Memory B cell (primary cell): ENCODE measurements at regions not wholly inside any gene's neighbourhood (a gene's known extent, or its start where the extent isn't known, plus 50 kb on each side); places are given as distances from the start of the nearest gene placed in this dataset.

Source experiments
- ATAC-seq: fragments of 150-1000 bp; cut with Tn5 transposase; 2 replicates; pipeline ENCODE4 v1.10.0; 2021; ENCODE audit warnings: low read depth, mild to moderate bottlenecking, moderate library complexity
- DNase-seq, 2 donors: peaks; one replicate each; pipeline ENCODE4 v3.0.0; 2022; ENCODE audit warnings: low spot score in 2 of 2
- H3K27ac Mint-ChIP-seq: one replicate; pipeline ENCODE4 v1.8.0; 2022; ENCODE audit warnings: mild to moderate bottlenecking, moderate library complexity, mixed read lengths
- H3K27me3 Mint-ChIP-seq: one replicate; pipeline ENCODE4 v1.8.0; 2022; ENCODE audit warnings: mixed read lengths
- H3K36me3 Mint-ChIP-seq: one replicate; pipeline ENCODE4 v1.8.0; 2022; ENCODE audit warnings: mild to moderate bottlenecking, mixed read lengths
- H3K4me1 Mint-ChIP-seq: one replicate; pipeline ENCODE4 v1.8.0; 2022; ENCODE audit warnings: mixed read lengths
- H3K4me3 Mint-ChIP-seq: one replicate; pipeline ENCODE4 v1.8.0; 2022; ENCODE audit warnings: mild to moderate bottlenecking, moderate library complexity, mixed read lengths
- H3K9me3 Mint-ChIP-seq: one replicate; pipeline ENCODE4 v1.8.0; 2022; ENCODE audit warnings: mixed read lengths

DNA sequence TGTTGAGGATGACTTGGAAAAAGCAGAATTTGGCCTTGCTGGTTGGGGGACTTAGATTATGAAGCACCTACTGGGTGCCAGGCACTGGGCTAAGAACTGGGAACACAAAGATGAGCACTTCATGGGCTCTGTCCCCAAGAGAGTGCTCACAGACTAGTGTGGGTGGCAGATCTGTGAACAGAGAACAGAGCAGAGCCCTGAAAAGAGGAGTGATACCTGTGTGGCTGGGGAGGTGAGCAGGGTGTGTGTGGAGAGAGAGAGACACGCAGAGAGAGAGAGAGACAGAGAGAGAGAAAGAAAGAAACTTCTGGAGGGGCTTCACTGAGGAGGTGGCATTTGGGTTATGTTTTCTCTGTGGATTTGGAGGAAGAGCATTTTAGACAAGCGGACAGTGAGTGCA is 61.1 kb upstream of the PPP2R5A start:
- Mint-ChIP-seq H3K27ac (no peak overlapping the region), H3K4me1 (peaks cover 3% of the 10 kb centered on the region), H3K4me3 (no peak overlapping the region), H3K9me3 (no peaks in the 10 kb centered on the region), H3K27me3 (peaks cover 1% of the 10 kb centered on the region), H3K36me3 (no peaks in the 10 kb centered on the region)
- ATAC-seq (no peak), DNase-seq (no peak)

DNA sequence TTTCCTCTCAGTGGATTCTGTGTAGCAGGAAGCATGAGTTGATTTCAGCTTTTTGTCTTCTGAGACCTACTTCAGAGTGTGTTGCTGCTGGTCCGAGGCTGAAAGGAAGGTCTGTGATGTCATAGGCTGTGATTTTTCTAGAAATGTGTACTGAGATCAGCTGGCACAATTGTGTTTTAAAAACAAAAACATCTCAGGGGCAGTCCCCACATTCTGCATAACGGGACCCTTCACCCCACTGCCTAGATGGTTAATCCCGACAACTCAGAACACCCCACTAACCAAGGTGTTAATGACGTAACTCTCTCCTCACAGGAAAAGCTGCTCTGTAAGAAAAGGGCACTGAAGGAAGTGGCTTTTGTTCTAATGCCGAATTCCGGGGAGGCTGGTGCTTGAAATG is 59.8 kb upstream of the PPP2R5A start:
- H3K27ac Mint-ChIP-seq = no peak overlapping the region

DNA sequence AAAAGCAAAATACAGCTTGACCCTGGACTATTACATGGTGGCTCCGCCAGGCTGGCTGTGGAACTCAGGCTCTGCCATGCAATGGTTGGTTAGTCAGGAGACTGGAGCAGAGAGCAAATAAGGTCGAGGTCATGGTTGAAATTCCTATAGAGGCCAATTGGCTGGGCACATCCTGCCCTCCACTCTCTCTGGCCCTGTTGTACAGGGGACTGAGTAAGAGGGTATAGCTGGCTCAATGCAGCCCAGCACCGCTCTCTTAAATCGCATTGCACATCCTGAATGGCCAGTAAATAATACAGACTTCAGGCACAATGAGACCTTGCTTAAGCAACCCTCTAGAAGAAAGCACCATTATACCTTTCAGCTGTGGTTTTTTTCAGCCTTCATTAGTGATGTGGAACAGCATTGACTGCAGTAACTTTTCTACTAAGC is 59.3 kb upstream of the PPP2R5A start:
- ATAC-seq (no peak), DNase-seq (no peak)
- peaks cover 3% of the 10 kb centered on the region for H3K27me3 Mint-ChIP-seq
- peaks cover 3% of the 10 kb centered on the region for H3K4me1 Mint-ChIP-seq
- no peak overlapping the region for H3K4me3 Mint-ChIP-seq
- no peak overlapping the region for H3K27ac Mint-ChIP-seq
- H3K36me3 Mint-ChIP-seq = no peaks in the 10 kb centered on the region
- no peaks in the 10 kb centered on the region for H3K9me3 Mint-ChIP-seq

More for the DNA sequence above, 59.8 kb upstream of the PPP2R5A start:
- DNase-seq (no peak), ATAC-seq (no peak)
- H3K4me1 Mint-ChIP-seq = peaks cover 3% of the 10 kb centered on the region
- H3K36me3 Mint-ChIP-seq = no peaks in the 10 kb centered on the region
- no peaks in the 10 kb centered on the region for H3K9me3 Mint-ChIP-seq
- peaks cover 3% of the 10 kb centered on the region for H3K27me3 Mint-ChIP-seq
- no peak overlapping the region for H3K4me3 Mint-ChIP-seq

DNA sequence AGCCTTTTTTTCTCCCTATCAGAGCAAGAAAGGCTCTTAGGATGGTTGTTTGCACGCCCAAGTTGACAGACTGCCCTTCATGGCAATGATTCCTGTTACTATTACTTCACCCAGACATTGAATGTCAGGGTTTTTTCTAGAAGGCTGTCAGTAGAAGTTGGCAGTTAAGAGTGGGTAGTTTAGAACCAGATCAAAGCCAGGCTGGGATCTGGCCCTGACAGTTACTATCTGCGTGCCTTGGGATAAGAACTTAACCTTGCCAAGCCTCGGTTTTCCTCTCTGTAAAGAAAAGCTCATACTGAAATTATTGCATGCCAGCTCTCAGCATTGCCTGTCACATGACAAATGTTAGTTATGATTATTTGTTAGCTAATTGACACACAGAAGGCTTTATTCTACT is 58.7 kb upstream of the PPP2R5A start:
- no peak for DNase-seq
- H3K27ac Mint-ChIP-seq = no peak overlapping the region
- no peak overlapping the region for H3K4me3 Mint-ChIP-seq
- peaks cover 3% of the 10 kb centered on the region for H3K27me3 Mint-ChIP-seq
- H3K4me1 Mint-ChIP-seq = peaks cover 3% of the 10 kb centered on the region
- H3K9me3 Mint-ChIP-seq = no peaks in the 10 kb centered on the region
- no peaks in the 10 kb centered on the region for H3K36me3 Mint-ChIP-seq
- ATAC-seq = no peak

DNA sequence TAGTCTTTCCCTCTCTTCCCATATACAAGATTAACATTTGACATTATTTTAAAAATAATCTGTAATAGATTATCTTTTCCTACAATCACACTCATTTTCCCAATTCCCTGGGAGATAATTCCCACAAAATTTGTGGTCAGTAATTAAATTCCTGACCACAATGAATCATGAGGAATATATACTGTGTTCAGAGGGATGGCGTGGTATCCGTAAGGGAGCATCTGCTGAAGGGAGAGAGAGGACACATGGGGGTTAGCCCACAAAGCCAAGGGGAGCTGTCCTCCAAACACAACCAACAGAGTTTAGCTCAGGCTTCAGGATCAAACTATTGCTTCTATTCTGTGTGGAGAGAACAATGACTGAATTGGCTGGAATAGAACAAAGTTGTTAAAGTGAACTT is 57.1 kb upstream of the PPP2R5A start:
- Mint-ChIP-seq H3K36me3 (no peaks in the 10 kb centered on the region), H3K9me3 (no peaks in the 10 kb centered on the region), H3K4me3 (no peak overlapping the region), H3K27me3 (peaks cover 6% of the 10 kb centered on the region), H3K4me1 (peaks cover 3% of the 10 kb centered on the region), H3K27ac (no peak overlapping the region)
- ATAC-seq (no peak), DNase-seq (no peak)

DNA sequence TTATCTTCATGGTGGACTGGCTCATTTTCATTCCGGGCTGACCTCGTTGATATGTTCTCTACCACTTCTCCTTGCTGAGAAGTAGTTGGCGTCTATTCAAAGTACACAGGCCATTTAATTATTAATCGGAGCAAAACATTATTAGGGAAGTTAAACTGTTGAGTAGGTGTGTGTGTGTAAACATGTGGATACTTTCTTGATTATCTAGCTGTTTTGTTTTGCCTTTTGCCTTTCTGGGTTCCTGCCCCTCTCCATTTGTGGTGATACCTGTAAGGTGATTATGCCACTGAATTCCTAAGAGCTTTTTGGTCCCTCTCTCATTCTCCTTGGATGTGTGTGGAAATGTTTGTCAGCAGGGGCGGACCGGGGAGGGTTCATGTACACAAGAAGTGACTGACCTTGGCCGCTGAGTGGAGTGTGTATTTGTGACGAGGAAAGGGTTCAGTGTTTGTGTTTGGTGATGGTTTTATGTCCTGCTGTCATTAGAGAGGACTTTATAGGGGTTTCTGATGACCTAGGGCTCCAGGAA is 56.6 kb upstream of the PPP2R5A start:
- H3K27ac Mint-ChIP-seq = no peak overlapping the region
- H3K27me3 Mint-ChIP-seq = peaks cover 6% of the 10 kb centered on the region
- H3K9me3 Mint-ChIP-seq = no peaks in the 10 kb centered on the region
- ATAC-seq (no peak), DNase-seq (no peak)
- H3K4me3 Mint-ChIP-seq = no peak overlapping the region
- peaks cover 3% of the 10 kb centered on the region for H3K4me1 Mint-ChIP-seq
- H3K36me3 Mint-ChIP-seq = no peaks in the 10 kb centered on the region

DNA sequence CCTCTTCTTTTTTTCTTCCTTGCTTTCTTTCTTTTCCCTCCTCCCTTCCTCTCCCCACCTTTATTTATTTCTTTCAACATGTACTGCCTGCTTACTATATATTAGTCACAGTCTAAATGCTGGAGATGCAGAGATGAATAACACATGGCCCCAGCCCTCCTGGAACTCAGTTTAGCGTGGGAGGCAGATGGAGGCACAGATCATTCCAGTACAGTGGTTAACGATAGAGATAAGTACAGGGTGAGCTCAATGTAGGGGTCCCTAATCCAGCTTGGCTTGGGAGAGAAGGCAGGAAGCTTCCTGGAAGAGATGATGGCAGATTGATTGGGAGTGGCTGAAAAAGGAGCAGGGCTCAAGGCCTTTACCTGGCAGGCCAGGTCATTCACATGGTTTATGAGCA is 55.6 kb upstream of the PPP2R5A start:
- Mint-ChIP-seq H3K27me3 (peaks cover 4% of the 10 kb centered on the region), H3K27ac (no peak overlapping the region), H3K4me3 (no peak overlapping the region), H3K36me3 (no peaks in the 10 kb centered on the region), H3K9me3 (no peaks in the 10 kb centered on the region), H3K4me1 (peaks cover 3% of the 10 kb centered on the region)
- ATAC-seq = no peak
- DNase-seq = no peak

DNA sequence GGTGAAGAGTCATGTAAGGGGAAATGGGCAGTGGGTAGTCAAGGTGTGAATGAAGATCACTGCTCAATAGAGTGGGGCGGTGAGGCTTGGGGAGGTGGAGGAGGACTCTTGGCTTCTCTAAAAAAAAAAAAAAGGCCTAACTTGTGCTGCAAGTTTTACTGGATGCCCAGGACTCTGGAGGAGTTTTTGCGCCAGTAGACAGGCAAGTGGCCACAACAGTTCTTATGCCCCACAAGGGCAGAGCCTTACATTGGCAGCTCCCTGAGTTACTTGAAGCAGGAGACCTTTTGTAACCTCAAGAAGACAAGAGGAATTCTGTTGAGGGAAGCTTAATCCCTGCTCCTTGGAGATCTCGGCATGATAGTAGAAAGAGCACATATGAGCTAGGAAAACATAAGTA is 54.9 kb upstream of the PPP2R5A start:
- DNase-seq (no peak), ATAC-seq (no peak)
- Mint-ChIP-seq H3K9me3 (no peaks in the 10 kb centered on the region), H3K27me3 (peaks cover 4% of the 10 kb centered on the region), H3K4me3 (no peak overlapping the region), H3K36me3 (no peaks in the 10 kb centered on the region), H3K27ac (no peak overlapping the region), H3K4me1 (peaks cover 3% of the 10 kb centered on the region)

DNA sequence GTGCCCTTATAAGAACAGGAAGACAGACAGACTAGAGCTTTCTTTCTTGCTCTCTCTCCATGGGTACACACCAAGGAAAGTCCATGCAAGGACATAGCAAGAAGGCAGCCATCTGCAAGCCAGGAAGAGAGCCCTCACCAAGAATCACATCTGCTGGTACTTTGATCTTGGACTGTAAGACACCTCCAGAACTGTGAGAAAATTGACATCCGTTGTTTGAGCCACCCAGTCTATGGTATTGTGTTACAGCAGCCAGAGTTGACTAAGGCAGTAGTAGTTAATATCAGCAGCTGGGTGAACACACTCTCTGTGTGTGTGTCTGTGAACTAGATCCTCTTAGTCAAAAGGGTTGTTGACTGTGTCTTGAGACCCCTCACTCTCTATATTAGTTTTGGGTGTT is 53.8 kb upstream of the PPP2R5A start:
- peaks cover 4% of the 10 kb centered on the region for H3K27me3 Mint-ChIP-seq
- no peak overlapping the region for H3K27ac Mint-ChIP-seq
- no peaks in the 10 kb centered on the region for H3K36me3 Mint-ChIP-seq
- DNase-seq (no peak), ATAC-seq (no peak)
- no peak overlapping the region for H3K4me3 Mint-ChIP-seq
- peaks cover under 1% of the 10 kb centered on the region for H3K4me1 Mint-ChIP-seq
- H3K9me3 Mint-ChIP-seq = no peaks in the 10 kb centered on the region

DNA sequence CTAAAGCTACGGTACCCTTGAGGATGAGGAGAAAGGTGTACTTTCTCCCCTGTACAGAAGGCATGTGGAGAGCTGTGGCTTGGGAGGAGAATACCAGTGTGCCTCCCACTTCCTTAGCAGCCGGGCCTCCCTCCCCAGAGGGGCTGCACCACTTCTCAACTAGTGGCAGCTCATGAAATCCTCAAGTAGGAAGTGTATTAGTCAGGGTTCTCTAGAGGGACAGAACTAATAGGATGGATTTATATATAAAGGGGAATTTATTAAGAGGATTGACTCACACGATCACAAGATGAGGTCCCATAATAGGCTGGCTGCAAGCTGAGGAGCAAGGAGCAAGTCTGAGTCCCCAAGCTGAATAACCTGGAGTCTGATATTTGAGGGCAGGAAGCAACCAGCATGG is 53.1 kb upstream of the PPP2R5A start:
- Mint-ChIP-seq H3K9me3 (no peaks in the 10 kb centered on the region), H3K36me3 (no peaks in the 10 kb centered on the region), H3K27ac (no peak overlapping the region)

DNA sequence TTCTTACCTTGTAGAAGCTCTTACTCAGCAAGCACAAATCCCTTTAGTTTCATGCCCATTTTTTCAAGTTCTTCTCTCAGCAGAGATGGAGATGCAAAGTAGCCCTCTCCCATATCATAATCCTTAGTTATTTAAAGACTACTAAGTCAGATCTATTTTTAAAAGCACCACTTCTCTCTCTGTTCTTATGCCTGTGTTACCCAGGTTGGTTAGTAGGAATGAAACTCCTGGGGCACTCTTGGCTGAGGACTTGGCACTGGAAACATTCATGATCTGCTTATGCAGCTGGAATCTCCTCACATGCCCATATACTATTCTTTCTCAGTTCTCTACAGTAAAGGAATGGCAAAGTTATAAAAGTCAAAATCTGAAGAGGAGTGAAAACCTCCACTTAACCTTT is 51.9 kb upstream of the PPP2R5A start:
- ATAC-seq (no peak), DNase-seq (no peak)
- no peak overlapping the region for H3K4me3 Mint-ChIP-seq
- H3K4me1 Mint-ChIP-seq = no peaks in the 10 kb centered on the region
- H3K27ac Mint-ChIP-seq = no peak overlapping the region
- H3K27me3 Mint-ChIP-seq = peaks cover 4% of the 10 kb centered on the region
- H3K36me3 Mint-ChIP-seq = no peaks in the 10 kb centered on the region
- no peaks in the 10 kb centered on the region for H3K9me3 Mint-ChIP-seq

More for the DNA sequence above, 53.1 kb upstream of the PPP2R5A start:
- Mint-ChIP-seq H3K4me3 (no peak overlapping the region), H3K4me1 (no peaks in the 10 kb centered on the region), H3K27me3 (peaks cover 4% of the 10 kb centered on the region)
- ATAC-seq (no peak), DNase-seq (no peak)

DNA sequence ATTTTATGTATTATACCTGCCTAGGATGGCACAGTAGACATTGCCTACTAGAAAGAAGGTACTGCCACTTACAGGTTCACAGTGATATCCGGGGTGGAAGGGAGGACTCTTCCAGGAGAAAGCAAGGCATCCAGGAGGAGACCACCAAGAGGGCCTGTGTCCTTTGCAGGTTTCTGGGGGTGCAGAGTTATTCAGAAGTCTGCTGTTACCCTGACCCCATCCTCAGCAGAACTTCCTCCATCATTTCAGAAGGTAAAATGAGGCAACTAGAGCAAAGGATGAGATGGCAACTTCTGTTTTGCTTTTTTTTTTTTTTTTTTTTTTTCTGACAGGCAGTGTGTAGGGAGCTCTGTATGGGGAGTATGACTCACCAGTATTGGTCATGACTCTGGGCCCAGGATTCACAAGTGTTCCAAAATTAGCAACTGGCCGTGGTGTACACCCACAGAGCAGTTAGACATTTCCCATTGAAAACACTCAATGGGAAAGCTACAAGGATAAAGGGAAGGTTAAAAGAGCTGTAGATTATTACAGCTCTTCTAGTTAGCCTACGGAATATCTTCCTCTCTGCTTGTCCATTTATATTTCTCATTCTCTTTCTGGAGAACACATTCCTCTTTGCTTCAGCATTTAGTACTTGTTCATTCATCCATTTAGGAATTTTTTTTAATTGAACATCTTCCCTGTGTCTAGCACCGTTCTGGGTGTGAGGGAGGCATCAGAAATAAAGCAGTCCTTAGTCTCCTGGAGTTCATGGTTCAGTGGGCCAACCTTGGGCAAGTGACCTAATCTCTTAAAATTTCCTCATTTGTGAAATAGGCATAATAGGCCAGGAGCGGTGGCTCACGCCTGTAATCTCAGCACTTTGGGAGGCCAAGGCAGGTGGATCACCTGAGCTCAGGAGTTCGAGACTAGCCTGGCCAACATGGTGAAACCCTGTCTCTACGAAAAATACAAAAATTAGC is 50.5 kb upstream of the PPP2R5A start:
- H3K4me1 Mint-ChIP-seq = no peaks in the 10 kb centered on the region
- H3K27me3 Mint-ChIP-seq = peaks cover 4% of the 10 kb centered on the region
- H3K9me3 Mint-ChIP-seq = no peaks in the 10 kb centered on the region
- no peak overlapping the region for H3K27ac Mint-ChIP-seq
- no peaks in the 10 kb centered on the region for H3K36me3 Mint-ChIP-seq
- ATAC-seq = no peak
- DNase-seq = no peak
- no peak overlapping the region for H3K4me3 Mint-ChIP-seq
